Osteocyte (in vitro differentiated cells): ENCODE measurements at regions not wholly inside any gene's neighbourhood (a gene's known extent, or its start where the extent isn't known, plus 50 kb on each side); places are given as distances from the start of the nearest gene placed in this dataset.

Experiments used
- DNase-seq: peaks from one replicate; pipeline ENCODE4 v3.0.0; 2021; ENCODE audit warnings: mixed read lengths; ENCODE audit not compliant: unreplicated experiment; ENCODE audit errors: extremely low spot score
- H3K27ac Mint-ChIP-seq: one replicate; pipeline ENCODE4 v1.8.0; 2021; ENCODE audit warnings: mild to moderate bottlenecking, mixed read lengths; ENCODE audit not compliant: unreplicated experiment
- H3K27me3 Mint-ChIP-seq: one replicate; pipeline ENCODE4 v1.8.0; 2021; ENCODE audit warnings: mixed read lengths; ENCODE audit not compliant: unreplicated experiment
- H3K36me3 Mint-ChIP-seq: one replicate; pipeline ENCODE4 v1.8.0; 2021; ENCODE audit warnings: mixed read lengths; ENCODE audit not compliant: unreplicated experiment
- H3K4me1 Mint-ChIP-seq: one replicate; pipeline ENCODE4 v1.8.0; 2021; ENCODE audit warnings: mixed read lengths; ENCODE audit not compliant: unreplicated experiment
- H3K4me3 Mint-ChIP-seq: one replicate; pipeline ENCODE4 v1.8.0; 2021; ENCODE audit warnings: mild to moderate bottlenecking, moderate library complexity, mixed read lengths; ENCODE audit not compliant: unreplicated experiment
- H3K9me3 Mint-ChIP-seq: one replicate; pipeline ENCODE4 v1.8.0; 2021; ENCODE audit warnings: mixed read lengths; ENCODE audit not compliant: unreplicated experiment
- TF ChIP-seq, protein P1 (sequence below): fragments of 200-600 bp; sonication (generic); IDR thresholded peaks from 2 replicates; pipeline ENCODE4 v1.5.0; 2021; ENCODE audit warnings: antibody characterized with exemption, mild to moderate bottlenecking, moderate library complexity

GRCh38 chr11:69981119-69981784 lies 96.9 kb upstream of the ANO1 start:
- Mint-ChIP-seq H3K36me3 (no peaks in the 10 kb centered on the region), H3K27me3 (peaks cover 54% of the 10 kb centered on the region), H3K4me3 (no peak overlapping the region), H3K4me1 (peaks cover 13% of the 10 kb centered on the region), H3K9me3 (no peaks in the 10 kb centered on the region), H3K27ac (no peak overlapping the region)
- TF ChIP-seq, protein P1, sequence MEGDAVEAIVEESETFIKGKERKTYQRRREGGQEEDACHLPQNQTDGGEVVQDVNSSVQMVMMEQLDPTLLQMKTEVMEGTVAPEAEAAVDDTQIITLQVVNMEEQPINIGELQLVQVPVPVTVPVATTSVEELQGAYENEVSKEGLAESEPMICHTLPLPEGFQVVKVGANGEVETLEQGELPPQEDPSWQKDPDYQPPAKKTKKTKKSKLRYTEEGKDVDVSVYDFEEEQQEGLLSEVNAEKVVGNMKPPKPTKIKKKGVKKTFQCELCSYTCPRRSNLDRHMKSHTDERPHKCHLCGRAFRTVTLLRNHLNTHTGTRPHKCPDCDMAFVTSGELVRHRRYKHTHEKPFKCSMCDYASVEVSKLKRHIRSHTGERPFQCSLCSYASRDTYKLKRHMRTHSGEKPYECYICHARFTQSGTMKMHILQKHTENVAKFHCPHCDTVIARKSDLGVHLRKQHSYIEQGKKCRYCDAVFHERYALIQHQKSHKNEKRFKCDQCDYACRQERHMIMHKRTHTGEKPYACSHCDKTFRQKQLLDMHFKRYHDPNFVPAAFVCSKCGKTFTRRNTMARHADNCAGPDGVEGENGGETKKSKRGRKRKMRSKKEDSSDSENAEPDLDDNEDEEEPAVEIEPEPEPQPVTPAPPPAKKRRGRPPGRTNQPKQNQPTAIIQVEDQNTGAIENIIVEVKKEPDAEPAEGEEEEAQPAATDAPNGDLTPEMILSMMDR: no peak
- DNase-seq: no peak

- Mint-ChIP-seq H3K36me3 (no peaks in the 10 kb centered on the region), H3K27me3 (peaks cover 69% of the 10 kb centered on the region), H3K27ac (no peak overlapping the region), H3K4me1 (peaks cover 13% of the 10 kb centered on the region), H3K4me3 (no peak overlapping the region), H3K9me3 (no peaks in the 10 kb centered on the region)
- TF ChIP-seq, protein P1: no peak
- no peak for DNase-seq
These were observed 95.2 kb upstream of the ANO1 start for GRCh38 chr11:69982690-69983570.

DNA sequence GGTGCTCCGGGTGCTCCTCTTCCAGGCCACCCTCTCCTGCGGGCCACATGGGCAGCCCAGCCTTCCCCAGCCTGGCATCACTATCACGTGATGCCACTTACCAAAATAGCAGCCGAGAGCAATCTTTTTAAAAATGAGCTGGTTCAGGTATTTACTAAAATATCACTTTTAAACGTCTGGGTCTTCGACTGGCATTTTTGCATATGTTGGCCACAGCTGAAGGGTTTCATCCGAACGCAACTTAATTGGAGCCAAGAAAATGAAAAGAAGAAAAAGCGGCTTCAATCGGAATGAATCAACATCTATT lies 94.6 kb upstream of the ANO1 start:
- Mint-ChIP-seq H3K9me3 (no peaks in the 10 kb centered on the region), H3K27me3 (peaks cover 73% of the 10 kb centered on the region), H3K27ac (no peak overlapping the region), H3K4me3 (no peak overlapping the region), H3K36me3 (no peaks in the 10 kb centered on the region), H3K4me1 (peaks cover 13% of the 10 kb centered on the region)
- no peak for DNase-seq
- TF ChIP-seq, protein P1: no peak

DNA sequence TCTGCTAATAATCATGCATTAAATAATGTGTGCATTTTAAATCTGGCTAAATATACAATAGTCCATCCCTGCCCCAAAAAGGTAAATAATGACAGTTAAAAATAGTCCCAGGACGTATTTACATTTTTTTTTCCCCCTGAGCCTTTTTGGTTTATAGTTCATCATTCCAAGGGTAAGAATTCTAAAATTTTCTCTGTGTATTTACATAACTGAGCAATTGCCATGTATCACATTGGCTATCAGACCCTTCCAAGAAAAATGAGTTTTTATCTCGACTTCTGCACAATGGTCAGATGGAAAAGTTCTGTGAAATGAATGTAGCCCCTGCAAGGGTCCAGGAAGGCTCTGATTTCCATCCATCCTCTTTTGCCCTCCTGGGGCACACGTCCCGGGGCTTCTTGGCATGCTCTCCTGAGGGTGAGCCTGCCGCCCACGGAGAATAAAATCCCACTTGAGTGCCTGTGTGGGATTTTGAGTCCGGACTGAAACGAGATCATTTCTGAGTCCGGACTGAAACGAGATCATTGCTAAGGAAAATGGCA lies 94.1 kb upstream of the ANO1 start:
- DNase-seq: no peak
- no peak overlapping the region for H3K27ac Mint-ChIP-seq

More for the DNA sequence above, 94.1 kb upstream of the ANO1 start:
- Mint-ChIP-seq H3K36me3 (no peaks in the 10 kb centered on the region), H3K4me3 (no peak overlapping the region), H3K9me3 (no peaks in the 10 kb centered on the region), H3K4me1 (peaks cover 13% of the 10 kb centered on the region), H3K27me3 (peaks cover 73% of the 10 kb centered on the region)
- TF ChIP-seq, protein P1: no peak
